HL-60 (cell line): ENCODE measurements at regions not wholly inside any gene's neighbourhood (a gene's known extent, or its start where the extent isn't known, plus 50 kb on each side); places are given as distances from the start of the nearest gene placed in this dataset.

Source experiments
- POLR2AphosphoS5 ChIP-seq: IDR thresholded peaks from 2 replicates; pipeline ENCODE4 v1.6.1; 2012; ENCODE audit warnings: low read depth
- TF ChIP-seq, protein P1 (sequence below): IDR thresholded peaks from one replicate; pipeline ENCODE4 v1.5.1; 2011; ENCODE audit warnings: low read length, control low read depth, inconsistent platforms; ENCODE audit not compliant: insufficient read depth

- no peak for TF ChIP-seq POLR2AphosphoS5
- TF ChIP-seq, protein P1, sequence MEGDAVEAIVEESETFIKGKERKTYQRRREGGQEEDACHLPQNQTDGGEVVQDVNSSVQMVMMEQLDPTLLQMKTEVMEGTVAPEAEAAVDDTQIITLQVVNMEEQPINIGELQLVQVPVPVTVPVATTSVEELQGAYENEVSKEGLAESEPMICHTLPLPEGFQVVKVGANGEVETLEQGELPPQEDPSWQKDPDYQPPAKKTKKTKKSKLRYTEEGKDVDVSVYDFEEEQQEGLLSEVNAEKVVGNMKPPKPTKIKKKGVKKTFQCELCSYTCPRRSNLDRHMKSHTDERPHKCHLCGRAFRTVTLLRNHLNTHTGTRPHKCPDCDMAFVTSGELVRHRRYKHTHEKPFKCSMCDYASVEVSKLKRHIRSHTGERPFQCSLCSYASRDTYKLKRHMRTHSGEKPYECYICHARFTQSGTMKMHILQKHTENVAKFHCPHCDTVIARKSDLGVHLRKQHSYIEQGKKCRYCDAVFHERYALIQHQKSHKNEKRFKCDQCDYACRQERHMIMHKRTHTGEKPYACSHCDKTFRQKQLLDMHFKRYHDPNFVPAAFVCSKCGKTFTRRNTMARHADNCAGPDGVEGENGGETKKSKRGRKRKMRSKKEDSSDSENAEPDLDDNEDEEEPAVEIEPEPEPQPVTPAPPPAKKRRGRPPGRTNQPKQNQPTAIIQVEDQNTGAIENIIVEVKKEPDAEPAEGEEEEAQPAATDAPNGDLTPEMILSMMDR, result no peak
Measured at GRCh38 chr3:27040674-27041073, 328.5 kb downstream of the NEK10 start.
